H1 (cell line): ENCODE measurements at regions not wholly inside any gene's neighbourhood (a gene's known extent, or its start where the extent isn't known, plus 50 kb on each side); places are given as distances from the start of the nearest gene placed in this dataset.

Experiments
- ATF3 ChIP-seq: IDR thresholded peaks from 2 replicates; pipeline ENCODE4 v1.6.1; 2011; ENCODE audit warnings: low read depth, mild to moderate bottlenecking, low read length; ENCODE audit not compliant: insufficient read depth
- CBX5 ChIP-seq: fragments of 300-800, 300-1000 bp; sonication (generic); IDR thresholded peaks from 2 replicates; pipeline ENCODE4 v1.7.1; 2016; ENCODE audit warnings: antibody characterized with exemption, low read length, low read depth
- CHD2 ChIP-seq: IDR thresholded peaks from 2 replicates; pipeline ENCODE4 v1.6.1; 2012; ENCODE audit warnings: low read length, improper control_type of control experiment
- CREB1 ChIP-seq: IDR thresholded peaks from 2 replicates; pipeline ENCODE4 v1.6.1; 2012; ENCODE audit warnings: inconsistent platforms
- CTCF ChIP-seq, 3 experiments: IDR thresholded peaks; 1 replicate in 2 of 3; 2 replicates in 1 of 3; pipeline versions ENCODE4 v1.5.1 to v1.6.1; 2011; ENCODE audit warnings: low read length in 3 of 3, mild to moderate bottlenecking in 3 of 3, inconsistent platforms in 2 of 3, low read depth in 1 of 3, moderate library complexity in 1 of 3; ENCODE audit not compliant: insufficient read depth in 1 of 3; ENCODE audit errors: control extremely low read depth in 1 of 3
- EP300 ChIP-seq, 2 experiments: IDR thresholded peaks; 1 replicate in 1 of 2; 2 replicates in 1 of 2; pipeline ENCODE4 v1.6.1; 2011 to 2012; ENCODE audit warnings: low read depth in 2 of 2, low read length in 2 of 2, mild to moderate bottlenecking in 2 of 2, borderline replicate concordance in 1 of 2, inconsistent platforms in 1 of 2, moderate library complexity in 1 of 2
- JUN ChIP-seq: IDR thresholded peaks from 2 replicates; pipeline ENCODE4 v1.6.1; 2011; ENCODE audit warnings: low read depth, mild to moderate bottlenecking, improper control_type of control experiment, low read length
- POLR2A ChIP-seq, 2 experiments: IDR thresholded peaks; 1 replicate in 1 of 2; 2 replicates in 1 of 2; pipeline ENCODE4 v1.6.1; 2011; ENCODE audit warnings: low read depth in 2 of 2, low read length in 2 of 2, mild to moderate bottlenecking in 2 of 2; ENCODE audit errors: control extremely low read depth in 1 of 2
- POLR2AphosphoS5 ChIP-seq: IDR thresholded peaks from 2 replicates; pipeline ENCODE4 v1.6.1; 2011; ENCODE audit warnings: low read depth, low read length
- RAD21 ChIP-seq, 2 experiments: IDR thresholded peaks in 1 of 2; conservative IDR thresholded peaks in 1 of 2; 2 replicates each; pipeline ENCODE4 v1.6.1; 2011; ENCODE audit warnings: low read depth in 2 of 2, low read length in 2 of 2, improper control_type of control experiment in 1 of 2, inconsistent platforms in 1 of 2, mild to moderate bottlenecking in 1 of 2, moderate library complexity in 1 of 2
- RFX5 ChIP-seq: IDR thresholded peaks from 2 replicates; pipeline ENCODE4 v1.6.1; 2011; ENCODE audit warnings: low read depth, low read length, improper control_type of control experiment, borderline replicate concordance
- RNF2 ChIP-seq: fragments of 200-900, 300-1000 bp; sonication (generic); IDR thresholded peaks from 2 replicates; pipeline ENCODE4 v1.7.1; 2016; ENCODE audit warnings: borderline replicate concordance, low read depth, mild to moderate bottlenecking, antibody characterized with exemption, low read length; ENCODE audit not compliant: poor library complexity, severe bottlenecking; ENCODE audit errors: missing control alignments

DNA sequence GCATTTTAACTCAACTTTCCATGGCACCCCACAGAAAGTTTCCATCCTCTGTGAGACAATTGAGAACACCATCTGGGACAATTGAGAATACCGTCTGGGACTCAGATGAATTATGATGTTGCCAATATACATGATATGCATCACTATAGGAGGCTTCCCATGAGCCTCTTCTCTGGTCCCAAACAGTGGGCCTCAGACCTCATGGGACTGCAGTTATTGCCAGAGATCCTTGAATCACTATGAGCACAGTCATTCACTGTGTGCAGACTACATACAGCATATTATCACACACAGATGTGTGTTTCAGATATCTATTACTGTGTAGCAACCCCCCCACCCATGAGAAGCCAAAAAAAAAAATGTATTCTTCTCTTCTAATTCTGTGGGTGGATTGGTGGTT is 134.4 kb downstream of the GXYLT1 start:
- no peak for TF ChIP-seq RFX5
- no peak for TF ChIP-seq CTCF (IDR thresholded peaks at IDR 0.05; ENCODE audit: control extremely low read depth in 1 of 3, insufficient read depth in 1 of 3, low read depth in 1 of 3, low read length in 3 of 3)
- no peak for TF ChIP-seq EP300 (IDR thresholded peaks at IDR 0.05; ENCODE audit: borderline replicate concordance in 1 of 2, low read depth in 2 of 2, low read length in 2 of 2)
- TF ChIP-seq ATF3, result no peak
- no peak for TF ChIP-seq POLR2A (IDR thresholded peaks at IDR 0.05; ENCODE audit: control extremely low read depth in 1 of 2, low read depth in 2 of 2, low read length in 2 of 2)
- no peak for TF ChIP-seq JUN
- no peak for TF ChIP-seq CHD2
- TF ChIP-seq CREB1, result no peak
- no peak for TF ChIP-seq CBX5
- no peak for TF ChIP-seq RAD21 (IDR thresholded peaks at IDR 0.05 in 1 of 2, conservative IDR thresholded peaks at IDR 0.05 in 1 of 2; ENCODE audit: low read depth in 2 of 2, low read length in 2 of 2)
- no peak for TF ChIP-seq POLR2AphosphoS5
- no peak for TF ChIP-seq RNF2
